HepG2 (cell line): ENCODE measurements at regions not wholly inside any gene's neighbourhood (a gene's known extent, or its start where the extent isn't known, plus 50 kb on each side); places are given as distances from the start of the nearest gene placed in this dataset.

Experiments
- BRCA1 ChIP-seq: sonication (generic); formaldehyde crosslinking; IDR thresholded peaks from 2 replicates; pipeline ENCODE4 v1.4.0; 2020; ENCODE audit warnings: missing genetic modification reagents
- EZH2 ChIP-seq: conservative IDR thresholded peaks from 2 replicates; pipeline ENCODE4 v1.6.1; 2012; ENCODE audit warnings: mild to moderate bottlenecking, low read depth, low read length, moderate library complexity
- FOXJ3 ChIP-seq: sonication (generic); formaldehyde crosslinking; IDR thresholded peaks from 2 replicates; pipeline ENCODE4 v1.4.0; 2020; ENCODE audit warnings: missing genetic modification reagents, mild to moderate bottlenecking, borderline replicate concordance
- GABPA ChIP-seq, 2 experiments: IDR thresholded peaks; 2 replicates each; pipeline ENCODE4 v1.6.1; 2011 to 2016; ENCODE audit warnings: low read depth in 2 of 2, low read length in 1 of 2, missing biosample characterization in 1 of 2, missing genetic modification characterization in 1 of 2
- MED8 ChIP-seq: sonication (generic); formaldehyde crosslinking; IDR thresholded peaks from 2 replicates; pipeline ENCODE4 v1.8.1; 2023; ENCODE audit warnings: mild to moderate bottlenecking, missing genetic modification reagents; ENCODE audit not compliant: insufficient replicate concordance
- POLR2A ChIP-seq, 2 experiments: IDR thresholded peaks; 2 replicates each; pipeline ENCODE4 v1.6.1; 2011; ENCODE audit warnings: low read depth in 2 of 2, low read length in 2 of 2, mild to moderate bottlenecking in 1 of 2, moderate library complexity in 1 of 2; ENCODE audit not compliant: insufficient read depth in 1 of 2
- RAD21 ChIP-seq: fragments of 450-650 bp; formaldehyde crosslinking; IDR thresholded peaks from 2 replicates; pipeline ENCODE4 v1.5.0; 2020; ENCODE audit warnings: mild to moderate bottlenecking
- ZBTB2 ChIP-seq: sonication (generic); formaldehyde crosslinking; IDR thresholded peaks from 2 replicates; pipeline ENCODE4 v1.8.0; 2022; ENCODE audit warnings: low read depth, missing genetic modification reagents
- ZBTB40 ChIP-seq, 2 experiments: fragments of 450-650 bp in 1 of 2; sonication (generic) in 1 of 2; formaldehyde crosslinking in 1 of 2; IDR thresholded peaks; 2 replicates each; pipeline versions ENCODE4 v1.6.1 to v1.8.0; 2016 to 2022; ENCODE audit warnings: antibody characterized with exemption in 1 of 2, mild to moderate bottlenecking in 1 of 2, missing genetic modification reagents in 1 of 2
- ZNF143 ChIP-seq: sonication (generic); formaldehyde crosslinking; IDR thresholded peaks from 2 replicates; pipeline ENCODE4 v1.4.0; 2020; ENCODE audit warnings: missing genetic modification reagents
- ZNF629 ChIP-seq: sonication (generic); formaldehyde crosslinking; conservative IDR thresholded peaks from 2 replicates; pipeline ENCODE4 v1.5.0; 2020; ENCODE audit warnings: missing genetic modification reagents
- ZNF780A ChIP-seq: sonication (generic); formaldehyde crosslinking; IDR thresholded peaks from 2 replicates; pipeline ENCODE4 v1.8.0; 2022; ENCODE audit warnings: mild to moderate bottlenecking, missing genetic modification reagents, moderate library complexity
- TF ChIP-seq, protein P1 (sequence below), 2 experiments: sonication (generic) in 1 of 2; formaldehyde crosslinking in 1 of 2; IDR thresholded peaks; 2 replicates each; pipeline versions ENCODE4 v1.4.0 to v1.6.1; 2018 to 2020; ENCODE audit warnings: missing genetic modification reagents in 2 of 2, borderline replicate concordance in 1 of 2, low read depth in 1 of 2, mild to moderate bottlenecking in 1 of 2, missing biosample characterization in 1 of 2

- TF ChIP-seq BRCA1 (CRISPR knock-in tag), result no peak
- no peak for TF ChIP-seq ZNF143 (CRISPR knock-in tag)
- TF ChIP-seq ZNF629 (CRISPR knock-in tag), result no peak
- TF ChIP-seq, protein P1, sequence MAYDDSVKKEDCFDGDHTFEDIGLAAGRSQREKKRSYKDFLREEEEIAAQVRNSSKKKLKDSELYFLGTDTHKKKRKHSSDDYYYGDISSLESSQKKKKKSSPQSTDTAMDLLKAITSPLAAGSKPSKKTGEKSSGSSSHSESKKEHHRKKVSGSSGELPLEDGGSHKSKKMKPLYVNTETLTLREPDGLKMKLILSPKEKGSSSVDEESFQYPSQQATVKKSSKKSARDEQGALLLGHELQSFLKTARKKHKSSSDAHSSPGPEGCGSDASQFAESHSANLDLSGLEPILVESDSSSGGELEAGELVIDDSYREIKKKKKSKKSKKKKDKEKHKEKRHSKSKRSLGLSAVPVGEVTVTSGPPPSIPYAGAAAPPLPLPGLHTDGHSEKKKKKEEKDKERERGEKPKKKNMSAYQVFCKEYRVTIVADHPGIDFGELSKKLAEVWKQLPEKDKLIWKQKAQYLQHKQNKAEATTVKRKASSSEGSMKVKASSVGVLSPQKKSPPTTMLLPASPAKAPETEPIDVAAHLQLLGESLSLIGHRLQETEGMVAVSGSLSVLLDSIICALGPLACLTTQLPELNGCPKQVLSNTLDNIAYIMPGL (CRISPR knock-in tag; IDR thresholded peaks at IDR 0.05; ENCODE audit: borderline replicate concordance in 1 of 2, low read depth in 1 of 2), result 0 out of 4 replicates have a peak, but pooled peaks of 1 of the 2 experiments have one; percentile 10
- no peak for TF ChIP-seq POLR2A (IDR thresholded peaks at IDR 0.05; ENCODE audit: insufficient read depth in 1 of 2, low read depth in 2 of 2, low read length in 2 of 2)
- no peak for TF ChIP-seq MED8 (CRISPR knock-in tag)
- TF ChIP-seq RAD21 (CRISPR knock-in tag), result no peak
- no peak for TF ChIP-seq GABPA (IDR thresholded peaks at IDR 0.05; ENCODE audit: low read depth, low read length)
- no peak for TF ChIP-seq GABPA (CRISPR knock-in tag; IDR thresholded peaks at IDR 0.05; ENCODE audit: low read depth)
- TF ChIP-seq ZBTB40 (IDR thresholded peaks at IDR 0.05), result no peak
- no peak for TF ChIP-seq ZBTB40 (CRISPR knock-in tag; IDR thresholded peaks at IDR 0.05)
- no peak for TF ChIP-seq EZH2
- no peak for TF ChIP-seq FOXJ3 (CRISPR knock-in tag)
- no peak for TF ChIP-seq ZNF780A (CRISPR knock-in tag)
- no peak for TF ChIP-seq ZBTB2 (CRISPR knock-in tag)
Observed at GRCh38 chrY:7274369-7274913, 362.9 kb upstream of the AMELY start.
